Left lung (tissue), 4 donors: ENCODE measurements at regions not wholly inside any gene's neighbourhood (a gene's known extent, or its start where the extent isn't known, plus 50 kb on each side); places are given as distances from the start of the nearest gene placed in this dataset.

ENCODE experiments used
- ATAC-seq: fragments of 200-7000 bp; cut with Tn5 transposase; one replicate; pipeline ENCODE4 v1.9.1; 2020; ENCODE audit warnings: moderate library complexity
- DNase-seq, 4 donors: peaks; one replicate each; pipeline ENCODE4 v3.0.0-alpha.2; 2013 to 2020
- H3K27ac ChIP-seq, 2 donors: fragments of 200-600 bp; sonication (generic) in 1 of 2; one replicate each; pipeline versions ENCODE4 v1.5.0 to v1.8.0; 2020 to 2021
- H3K27me3 ChIP-seq, 2 donors: fragments of 200-600 bp; sonication (generic) in 1 of 2; one replicate each; pipeline versions ENCODE4 v1.5.0 to v1.8.0; 2020 to 2021
- H3K36me3 ChIP-seq, 2 donors: fragments of 200-600 bp; sonication (generic) in 1 of 2; one replicate each; pipeline versions ENCODE4 v1.5.0 to v1.8.0; 2020 to 2021
- H3K4me1 ChIP-seq, 2 donors: fragments of 200-600 bp; one replicate each; pipeline ENCODE4 v1.8.0; 2021
- H3K4me3 ChIP-seq, 2 donors: fragments of 200-600 bp; sonication (generic) in 1 of 2; one replicate each; pipeline versions ENCODE4 v1.5.0 to v1.8.0; 2020 to 2021; ENCODE audit warnings: mild to moderate bottlenecking in 1 of 2
- H3K9me3 ChIP-seq, 2 donors: fragments of 200-600 bp; sonication (generic) in 1 of 2; one replicate each; pipeline versions ENCODE4 v1.5.0 to v1.8.0; 2020 to 2021
- intact Hi-C, 2 donors: fragments of 100-400 bp; cut with DNase I; formaldehyde crosslinking; loops; one replicate each; pipeline versions ENCODE4 v1.11.2 to v1.14.2; 2022
- TF ChIP-seq, protein P1 (sequence below), 2 donors: fragments of 200-600 bp; sonication (generic) in 1 of 2; IDR thresholded peaks; one replicate each; pipeline versions ENCODE4 v1.5.0 to v1.8.0; 2021; ENCODE audit warnings: antibody characterized with exemption in 2 of 2
- donor health status: DM: no; HTN: yes; CAD: no.
- donor health status: DM: no; HTN: no; CAD: no.

- DNase-seq, result peak; percentile 34 to 78 (median 52)
- no peaks in the 10 kb centered on the region for H3K4me1 ChIP-seq
- peak overlapping the region; percentile 56 to 60 for H3K4me3 ChIP-seq
- TF ChIP-seq, protein P1, sequence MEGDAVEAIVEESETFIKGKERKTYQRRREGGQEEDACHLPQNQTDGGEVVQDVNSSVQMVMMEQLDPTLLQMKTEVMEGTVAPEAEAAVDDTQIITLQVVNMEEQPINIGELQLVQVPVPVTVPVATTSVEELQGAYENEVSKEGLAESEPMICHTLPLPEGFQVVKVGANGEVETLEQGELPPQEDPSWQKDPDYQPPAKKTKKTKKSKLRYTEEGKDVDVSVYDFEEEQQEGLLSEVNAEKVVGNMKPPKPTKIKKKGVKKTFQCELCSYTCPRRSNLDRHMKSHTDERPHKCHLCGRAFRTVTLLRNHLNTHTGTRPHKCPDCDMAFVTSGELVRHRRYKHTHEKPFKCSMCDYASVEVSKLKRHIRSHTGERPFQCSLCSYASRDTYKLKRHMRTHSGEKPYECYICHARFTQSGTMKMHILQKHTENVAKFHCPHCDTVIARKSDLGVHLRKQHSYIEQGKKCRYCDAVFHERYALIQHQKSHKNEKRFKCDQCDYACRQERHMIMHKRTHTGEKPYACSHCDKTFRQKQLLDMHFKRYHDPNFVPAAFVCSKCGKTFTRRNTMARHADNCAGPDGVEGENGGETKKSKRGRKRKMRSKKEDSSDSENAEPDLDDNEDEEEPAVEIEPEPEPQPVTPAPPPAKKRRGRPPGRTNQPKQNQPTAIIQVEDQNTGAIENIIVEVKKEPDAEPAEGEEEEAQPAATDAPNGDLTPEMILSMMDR (IDR thresholded peaks at IDR 0.05), result no peak
- peak overlapping the region; percentile 93 to 95 for H3K27ac ChIP-seq
- H3K36me3 ChIP-seq, result no peaks in the 10 kb centered on the region
- H3K27me3 ChIP-seq, result no peaks in the 10 kb centered on the region
- no peaks in the 10 kb centered on the region for H3K9me3 ChIP-seq
- intact Hi-C loops, result no loop called here
- peak; percentile 43 for ATAC-seq
These were observed 102.6 kb upstream of the PRKX start for GRCh38 chrX:3815896-3816664.

DNA sequence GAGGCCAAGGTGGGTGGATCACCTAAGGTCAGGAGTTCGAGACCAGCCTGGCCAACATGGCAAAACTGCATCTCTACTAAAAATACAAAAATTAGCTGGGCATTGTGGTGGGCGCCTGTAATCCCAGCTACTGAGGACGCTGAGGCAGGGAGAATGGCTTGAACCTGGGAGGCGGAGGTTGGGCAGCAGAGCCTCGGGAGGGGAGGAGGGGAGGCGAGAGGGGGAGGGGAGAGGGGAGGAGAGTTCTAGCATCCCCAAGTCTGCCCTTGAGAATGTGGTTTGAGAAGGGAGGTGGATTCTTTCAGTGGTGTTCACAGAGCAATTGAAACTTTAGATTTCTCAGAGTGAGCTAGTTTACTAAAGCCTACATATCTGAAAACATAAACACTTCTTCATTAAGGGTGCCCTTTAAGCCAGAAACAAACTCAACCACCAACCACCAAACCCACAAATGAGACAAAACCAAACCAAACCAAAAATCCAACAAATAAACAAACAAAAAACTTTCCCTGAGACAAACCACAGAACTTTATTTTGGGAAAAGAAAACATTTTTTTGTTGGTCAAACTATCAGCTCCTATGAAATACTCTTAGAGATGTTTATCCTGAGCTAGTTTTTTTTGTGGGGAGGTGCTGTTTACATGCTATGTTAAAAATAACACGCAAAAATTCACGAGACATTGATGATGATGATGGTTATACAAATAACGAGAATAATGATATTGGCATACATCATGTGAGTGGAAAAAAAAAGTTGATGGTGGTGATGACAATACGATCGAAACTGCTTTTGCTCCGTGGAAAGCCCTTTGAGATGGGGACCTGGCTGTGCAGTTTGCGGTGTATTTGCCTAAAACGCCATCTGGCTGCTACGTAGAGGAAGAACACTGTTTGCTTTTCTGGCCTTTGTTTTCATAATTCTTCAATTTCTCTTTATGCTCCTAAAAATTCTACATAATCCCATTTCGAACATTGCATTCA lies 98.2 kb upstream of the PRKX start:
- Histone ChIP-seq H3K36me3 (no peaks in the 10 kb centered on the region), H3K4me3 (no peak overlapping the region), H3K27ac (no peak overlapping the region), H3K27me3 (peaks cover 7 to 15% of the 10 kb centered on the region in 2 donors), H3K4me1 (no peaks in the 10 kb centered on the region), H3K9me3 (no peaks in the 10 kb centered on the region)
- DNase-seq (peak in 2 of 4 donors; percentile 23 to 49), ATAC-seq (no peak)
- intact Hi-C loops, result loop anchor here in 1 of 2 donors (5.0 kb wide), 1 partner anchor 159 kb away; no protein-coding TSS in a partner anchor
- TF ChIP-seq, protein P1 (IDR thresholded peaks at IDR 0.05), result peak; percentile 24 to 41

GRCh38 chrX:3807906-3808305 lies 94.5 kb upstream of the PRKX start:
- Histone ChIP-seq H3K27me3 (peaks cover 7 to 17% of the 10 kb centered on the region in 2 donors), H3K27ac (no peak overlapping the region), H3K9me3 (no peaks in the 10 kb centered on the region), H3K36me3 (no peaks in the 10 kb centered on the region), H3K4me1 (no peaks in the 10 kb centered on the region), H3K4me3 (no peak overlapping the region)
- TF ChIP-seq, protein P1 (IDR thresholded peaks at IDR 0.05), result no peak
- no peak for ATAC-seq
- DNase-seq, result no peak
- intact Hi-C loops, result no loop called here

DNA sequence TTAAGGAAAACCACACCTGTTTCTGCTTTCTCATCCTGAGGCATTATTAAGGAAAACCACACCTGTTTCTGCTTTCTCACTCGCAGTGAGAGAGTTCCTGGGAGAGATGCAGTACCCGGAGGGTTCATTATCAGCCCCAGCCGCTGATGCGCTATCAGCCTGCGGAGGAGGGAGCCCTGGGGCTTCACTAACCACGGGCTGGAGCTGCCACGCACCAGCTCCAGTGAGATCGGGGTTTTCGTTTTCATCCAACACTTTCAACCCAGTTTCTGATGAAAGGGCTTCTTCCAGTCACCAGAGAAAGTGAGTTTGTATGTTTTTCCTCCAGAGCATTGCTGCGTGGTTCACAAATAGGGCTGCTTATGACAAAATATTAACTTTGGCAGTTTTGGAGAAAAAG lies 93.2 kb upstream of the PRKX start:
- intact Hi-C loops, result no loop called here
- Histone ChIP-seq H3K9me3 (no peaks in the 10 kb centered on the region), H3K4me3 (no peak overlapping the region), H3K4me1 (no peaks in the 10 kb centered on the region), H3K27ac (no peak overlapping the region), H3K36me3 (no peaks in the 10 kb centered on the region), H3K27me3 (peaks cover 7 to 17% of the 10 kb centered on the region in 2 donors)
- TF ChIP-seq, protein P1 (IDR thresholded peaks at IDR 0.05), result no peak
- DNase-seq (no peak), ATAC-seq (no peak)

DNA sequence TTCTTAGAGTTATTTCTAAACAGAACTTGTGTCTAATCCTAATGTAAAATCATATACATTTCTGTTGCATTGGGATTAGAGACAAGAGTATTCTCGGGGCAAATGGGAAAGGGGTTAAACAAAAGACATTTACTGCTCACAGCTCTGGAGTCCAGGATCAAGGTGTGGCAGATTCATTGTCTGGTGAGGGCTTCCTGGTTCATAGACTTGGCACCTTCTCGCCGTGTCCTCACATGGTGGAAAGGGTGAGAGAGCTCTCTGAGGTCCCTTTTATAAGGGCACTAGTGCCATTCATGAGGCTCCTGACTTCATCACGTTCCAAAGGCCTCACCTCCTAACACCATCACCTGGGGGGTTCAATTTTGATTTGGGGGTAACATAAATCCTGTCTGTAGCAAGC lies 90.3 kb upstream of the PRKX start:
- ATAC-seq, result no peak
- DNase-seq, result no peak
- intact Hi-C loops, result no loop called here
- Histone ChIP-seq H3K27me3 (peaks cover 7 to 17% of the 10 kb centered on the region in 2 donors), H3K4me1 (no peaks in the 10 kb centered on the region), H3K27ac (no peak overlapping the region), H3K9me3 (no peaks in the 10 kb centered on the region), H3K4me3 (no peak overlapping the region), H3K36me3 (no peaks in the 10 kb centered on the region)
- TF ChIP-seq, protein P1 (IDR thresholded peaks at IDR 0.05), result no peak
